ENCODE measurements at regions not wholly inside any gene's neighbourhood (a gene's known extent, or its start where the extent isn't known, plus 50 kb on each side); places are given as distances from the start of the nearest gene placed in this dataset.

- H3K9me3 ChIP-seq (ENCODE audit: control insufficient read depth, insufficient read depth, low read depth, low read length) = no peaks in the 10 kb centered on the region
- no peaks in the 10 kb centered on the region for H3K36me3 ChIP-seq (ENCODE audit: control insufficient read depth in 2 of 2, insufficient read depth in 1 of 2, low read length in 2 of 2)
- H3K4me1 ChIP-seq (ENCODE audit: control insufficient read depth, insufficient read depth, low read length) = no peaks in the 10 kb centered on the region
- no peak overlapping the region for H3K4me3 ChIP-seq (ENCODE audit: low read depth, low read length)
- POLR2A ChIA-PET = no interaction called here
- H3K27ac ChIP-seq (ENCODE audit: extremely low read depth, low read depth, low read length) = no peak overlapping the region
- CTCF ChIA-PET = no interaction called here
- TF ChIP-seq ZNF274 (IDR thresholded peaks at IDR 0.05; ENCODE audit: low read length) (no peak), ZNF274 (tag by site-specific recombination; IDR thresholded peaks at IDR 0.05; ENCODE audit: borderline replicate concordance) (no peak), SETDB1 (IDR thresholded peaks at IDR 0.05; ENCODE audit: insufficient read length, low read length) (no peak), SP7 (tag by site-specific recombination; IDR thresholded peaks at IDR 0.05) (no peak), GLIS1 (tag by site-specific recombination; IDR thresholded peaks at IDR 0.05) (no peak), ZBTB8A (tag by site-specific recombination; IDR thresholded peaks at IDR 0.05) (no peak), PRDM10 (tag by site-specific recombination; IDR thresholded peaks at IDR 0.05) (no peak), ZIC2 (tag by site-specific recombination; IDR thresholded peaks at IDR 0.05) (no peak), ZNF561 (tag by site-specific recombination; IDR thresholded peaks at IDR 0.05; ENCODE audit: borderline replicate concordance) (no peak), ZNF529 (tag by site-specific recombination; IDR thresholded peaks at IDR 0.05; ENCODE audit: insufficient replicate concordance) (no peak), ZNF501 (tag by site-specific recombination; IDR thresholded peaks at IDR 0.05) (no peak)
- TF ChIP-seq, protein P1, sequence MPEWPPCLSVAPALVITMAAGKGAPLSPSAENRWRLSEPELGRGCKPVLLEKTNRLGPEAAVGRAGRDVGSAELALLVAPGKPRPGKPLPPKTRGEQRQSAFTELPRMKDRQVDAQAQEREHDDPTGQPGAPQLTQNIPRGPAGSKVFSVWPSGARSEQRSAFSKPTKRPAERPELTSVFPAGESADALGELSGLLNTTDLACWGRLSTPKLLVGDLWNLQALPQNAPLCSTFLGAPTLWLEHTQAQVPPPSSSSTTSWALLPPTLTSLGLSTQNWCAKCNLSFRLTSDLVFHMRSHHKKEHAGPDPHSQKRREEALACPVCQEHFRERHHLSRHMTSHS (tag by site-specific recombination; IDR thresholded peaks at IDR 0.05) = no peak
- TF ChIP-seq, protein P2, sequence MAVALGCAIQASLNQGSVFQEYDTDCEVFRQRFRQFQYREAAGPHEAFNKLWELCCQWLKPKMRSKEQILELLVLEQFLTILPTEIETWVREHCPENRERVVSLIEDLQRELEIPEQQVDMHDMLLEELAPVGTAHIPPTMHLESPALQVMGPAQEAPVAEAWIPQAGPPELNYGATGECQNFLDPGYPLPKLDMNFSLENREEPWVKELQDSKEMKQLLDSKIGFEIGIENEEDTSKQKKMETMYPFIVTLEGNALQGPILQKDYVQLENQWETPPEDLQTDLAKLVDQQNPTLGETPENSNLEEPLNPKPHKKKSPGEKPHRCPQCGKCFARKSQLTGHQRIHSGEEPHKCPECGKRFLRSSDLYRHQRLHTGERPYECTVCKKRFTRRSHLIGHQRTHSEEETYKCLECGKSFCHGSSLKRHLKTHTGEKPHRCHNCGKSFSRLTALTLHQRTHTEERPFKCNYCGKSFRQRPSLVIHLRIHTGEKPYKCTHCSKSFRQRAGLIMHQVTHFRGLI (tag by site-specific recombination; IDR thresholded peaks at IDR 0.05) = no peak
- TF ChIP-seq, protein P3, sequence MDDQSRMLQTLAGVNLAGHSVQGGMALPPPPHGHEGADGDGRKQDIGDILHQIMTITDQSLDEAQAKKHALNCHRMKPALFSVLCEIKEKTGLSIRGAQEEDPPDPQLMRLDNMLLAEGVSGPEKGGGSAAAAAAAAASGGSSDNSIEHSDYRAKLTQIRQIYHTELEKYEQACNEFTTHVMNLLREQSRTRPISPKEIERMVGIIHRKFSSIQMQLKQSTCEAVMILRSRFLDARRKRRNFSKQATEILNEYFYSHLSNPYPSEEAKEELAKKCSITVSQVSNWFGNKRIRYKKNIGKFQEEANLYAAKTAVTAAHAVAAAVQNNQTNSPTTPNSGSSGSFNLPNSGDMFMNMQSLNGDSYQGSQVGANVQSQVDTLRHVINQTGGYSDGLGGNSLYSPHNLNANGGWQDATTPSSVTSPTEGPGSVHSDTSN (CRISPR knock-in tag; IDR thresholded peaks at IDR 0.05) = no peak
Observed at GRCh38 chr10:107754814-107755213, 590.3 kb upstream of the SORCS1 start.

- ChIA-PET CTCF (no interaction called here), POLR2A (no interaction called here)
- TF ChIP-seq ZSCAN23 (tag by site-specific recombination; IDR thresholded peaks at IDR 0.05) (no peak), ZNF174 (tag by site-specific recombination; IDR thresholded peaks at IDR 0.05) (no peak), ZNF211 (tag by site-specific recombination; IDR thresholded peaks at IDR 0.05; ENCODE audit: low read depth) (no peak), ZNF350 (tag by site-specific recombination; IDR thresholded peaks at IDR 0.05) (no peak)
- TF ChIP-seq, protein P4, sequence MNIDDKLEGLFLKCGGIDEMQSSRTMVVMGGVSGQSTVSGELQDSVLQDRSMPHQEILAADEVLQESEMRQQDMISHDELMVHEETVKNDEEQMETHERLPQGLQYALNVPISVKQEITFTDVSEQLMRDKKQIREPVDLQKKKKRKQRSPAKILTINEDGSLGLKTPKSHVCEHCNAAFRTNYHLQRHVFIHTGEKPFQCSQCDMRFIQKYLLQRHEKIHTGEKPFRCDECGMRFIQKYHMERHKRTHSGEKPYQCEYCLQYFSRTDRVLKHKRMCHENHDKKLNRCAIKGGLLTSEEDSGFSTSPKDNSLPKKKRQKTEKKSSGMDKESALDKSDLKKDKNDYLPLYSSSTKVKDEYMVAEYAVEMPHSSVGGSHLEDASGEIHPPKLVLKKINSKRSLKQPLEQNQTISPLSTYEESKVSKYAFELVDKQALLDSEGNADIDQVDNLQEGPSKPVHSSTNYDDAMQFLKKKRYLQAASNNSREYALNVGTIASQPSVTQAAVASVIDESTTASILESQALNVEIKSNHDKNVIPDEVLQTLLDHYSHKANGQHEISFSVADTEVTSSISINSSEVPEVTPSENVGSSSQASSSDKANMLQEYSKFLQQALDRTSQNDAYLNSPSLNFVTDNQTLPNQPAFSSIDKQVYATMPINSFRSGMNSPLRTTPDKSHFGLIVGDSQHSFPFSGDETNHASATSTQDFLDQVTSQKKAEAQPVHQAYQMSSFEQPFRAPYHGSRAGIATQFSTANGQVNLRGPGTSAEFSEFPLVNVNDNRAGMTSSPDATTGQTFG (tag by site-specific recombination; IDR thresholded peaks at IDR 0.05; ENCODE audit: borderline replicate concordance) = no peak
- Histone ChIP-seq H3K9me3 (ENCODE audit: control insufficient read depth, insufficient read depth, low read depth, low read length) (no peaks in the 10 kb centered on the region), H3K27ac (ENCODE audit: extremely low read depth, low read depth, low read length) (no peak overlapping the region), H3K36me3 (ENCODE audit: control insufficient read depth in 2 of 2, insufficient read depth in 1 of 2, low read length in 2 of 2) (no peaks in the 10 kb centered on the region), H3K4me3 (ENCODE audit: low read depth, low read length) (no peak overlapping the region), H3K4me1 (ENCODE audit: control insufficient read depth, insufficient read depth, low read length) (no peaks in the 10 kb centered on the region)
Observed at GRCh38 chr10:107749235-107749634, 584.7 kb upstream of the SORCS1 start.
